Mesenchymal stem cell (in vitro differentiated cells and primary cell): ENCODE measurements at regions not wholly inside any gene's neighbourhood (a gene's known extent, or its start where the extent isn't known, plus 50 kb on each side); places are given as distances from the start of the nearest gene placed in this dataset.
A peak's percentile ranks its signal among the peaks of the same experiment; 100 is the strongest.

Experiments used
- DNase-seq: peaks from one replicate; pipeline ENCODE4 v3.0.0-alpha.2; 2013
- H2AFZ ChIP-seq: one replicate; pipeline ENCODE4 v1.6.1; 2013; ENCODE audit warnings: low read depth, mild to moderate bottlenecking, control low read depth, inconsistent platforms, low read length, moderate library complexity
- H2AK5ac ChIP-seq: 2 replicates; pipeline ENCODE4 v1.6.1; 2013; ENCODE audit warnings: low read length, moderate library complexity, mild to moderate bottlenecking, inconsistent platforms; ENCODE audit not compliant: severe bottlenecking
- H2BK120ac ChIP-seq: one replicate; pipeline ENCODE4 v1.6.1; 2013; ENCODE audit warnings: low read depth, mild to moderate bottlenecking, inconsistent platforms, low read length, moderate library complexity
- H2BK12ac ChIP-seq, 2 experiments: one replicate each; pipeline ENCODE4 v1.6.1; 2013; ENCODE audit warnings: inconsistent platforms in 2 of 2, low read length in 2 of 2, mild to moderate bottlenecking in 2 of 2, moderate library complexity in 2 of 2, control low read depth in 1 of 2
- H2BK15ac ChIP-seq: one replicate; pipeline ENCODE4 v1.6.1; 2013; ENCODE audit warnings: mild to moderate bottlenecking, low read depth, inconsistent platforms; ENCODE audit not compliant: poor library complexity, severe bottlenecking
- H2BK5ac ChIP-seq: 2 replicates; pipeline ENCODE4 v1.6.1; 2013; ENCODE audit warnings: low read depth, mild to moderate bottlenecking, low read length, control low read depth, inconsistent platforms; ENCODE audit not compliant: poor library complexity, severe bottlenecking
- H3K14ac ChIP-seq, 2 experiments: one replicate each; pipeline ENCODE4 v1.6.1; 2013; ENCODE audit warnings: inconsistent platforms in 2 of 2, low read length in 2 of 2, control low read depth in 1 of 2, mild to moderate bottlenecking in 1 of 2, moderate library complexity in 1 of 2
- H3K18ac ChIP-seq, 2 experiments: one replicate each; pipeline ENCODE4 v1.6.1; 2013; ENCODE audit warnings: inconsistent platforms in 2 of 2, low read length in 2 of 2, control low read depth in 1 of 2, low read depth in 1 of 2, mild to moderate bottlenecking in 1 of 2
- H3K23ac ChIP-seq, 2 experiments: one replicate each; pipeline ENCODE4 v1.6.1; 2013; ENCODE audit warnings: inconsistent platforms in 2 of 2, low read length in 2 of 2, mild to moderate bottlenecking in 2 of 2, moderate library complexity in 2 of 2, control low read depth in 1 of 2
- H3K27ac ChIP-seq: 2 replicates; pipeline ENCODE4 v1.5.1; 2013; ENCODE audit warnings: mild to moderate bottlenecking, moderate library complexity, low read length, control low read depth, inconsistent platforms; ENCODE audit not compliant: poor library complexity, severe bottlenecking
- H3K27me3 ChIP-seq, 2 experiments: 2 replicates each; pipeline versions ENCODE4 v1.6.1 to v1.7.0; 2013; ENCODE audit warnings: low read length in 2 of 2, mild to moderate bottlenecking in 2 of 2, moderate library complexity in 2 of 2, control low read depth in 1 of 2, inconsistent platforms in 1 of 2; ENCODE audit not compliant: control insufficient read depth in 1 of 2, insufficient read depth in 1 of 2
- H3K36me3 ChIP-seq, 2 experiments: 2 replicates each; pipeline versions ENCODE4 v1.6.1 to v1.7.0; 2013; ENCODE audit warnings: low read length in 2 of 2, control low read depth in 1 of 2, inconsistent platforms in 1 of 2, low read depth in 1 of 2, mild to moderate bottlenecking in 1 of 2; ENCODE audit not compliant: insufficient read depth in 2 of 2, control insufficient read depth in 1 of 2
- H3K4ac ChIP-seq, 2 experiments: one replicate each; pipeline ENCODE4 v1.6.1; 2013; ENCODE audit warnings: inconsistent platforms in 2 of 2, low read length in 2 of 2, mild to moderate bottlenecking in 2 of 2, moderate library complexity in 2 of 2, control low read depth in 1 of 2, low read depth in 1 of 2
- H3K4me1 ChIP-seq: 2 replicates; pipeline ENCODE4 v1.6.1; 2013; ENCODE audit warnings: low read depth, low read length, control low read depth; ENCODE audit not compliant: control insufficient read depth, insufficient read depth
- H3K4me2 ChIP-seq: 2 replicates; pipeline ENCODE4 v1.6.1; 2013; ENCODE audit warnings: low read length, mild to moderate bottlenecking, inconsistent platforms; ENCODE audit not compliant: poor library complexity, severe bottlenecking
- H3K4me3 ChIP-seq, 2 experiments: 2 replicates each; pipeline versions ENCODE4 v1.5.1 to v1.7.0; 2013; ENCODE audit warnings: low read length in 2 of 2, mild to moderate bottlenecking in 2 of 2, control low read depth in 1 of 2, low read depth in 1 of 2; ENCODE audit not compliant: insufficient read depth in 1 of 2
- H3K79me1 ChIP-seq: replicated peaks from 2 replicates; pipeline ENCODE4 v1.6.1; 2013; ENCODE audit warnings: mild to moderate bottlenecking, control low read depth, low read length, inconsistent platforms; ENCODE audit not compliant: poor library complexity, severe bottlenecking
- H3K9ac ChIP-seq: 2 replicates; pipeline ENCODE4 v1.7.0; 2013; ENCODE audit warnings: mild to moderate bottlenecking, low read length, moderate library complexity
- H3K9me3 ChIP-seq: 2 replicates; pipeline ENCODE4 v1.7.0; 2013; ENCODE audit warnings: mild to moderate bottlenecking, low read length; ENCODE audit not compliant: control insufficient read depth
- H4K8ac ChIP-seq: one replicate; pipeline ENCODE4 v1.6.1; 2013; ENCODE audit warnings: inconsistent platforms, mild to moderate bottlenecking, low read length, moderate library complexity
- H4K91ac ChIP-seq: one replicate; pipeline ENCODE4 v1.6.1; 2013; ENCODE audit warnings: mild to moderate bottlenecking, low read length, inconsistent platforms
- WGBS: methylation state at CpG from one replicate; pipeline ENCODE4 v1.1.7; 2013; ENCODE audit warnings: mixed read lengths; 5-methylcytosine and 5-hydroxymethylcytosine counted together

- no peak overlapping the region for H2BK15ac ChIP-seq
- H3K27ac ChIP-seq, result peak overlapping the region; percentile 81
- no peaks in the 10 kb centered on the region for H3K27me3 ChIP-seq
- no peaks in the 10 kb centered on the region for H3K79me1 ChIP-seq
- H3K18ac ChIP-seq, result no peak overlapping the region
- DNase-seq, result no peak
- H3K23ac ChIP-seq, result no peak overlapping the region
- no peak overlapping the region for H2BK5ac ChIP-seq
- H3K36me3 ChIP-seq, result no peaks in the 10 kb centered on the region
- H3K14ac ChIP-seq, result no peak overlapping the region
- no peak overlapping the region for H4K8ac ChIP-seq
- H2BK12ac ChIP-seq, result no peak overlapping the region
- no peak overlapping the region for H2AK5ac ChIP-seq
- no peak overlapping the region for H3K4ac ChIP-seq
- no peak overlapping the region for H3K9ac ChIP-seq
- H3K4me2 ChIP-seq, result no peak overlapping the region
- H4K91ac ChIP-seq, result no peak overlapping the region
- H3K4me3 ChIP-seq, result no peak overlapping the region
- no peak overlapping the region for H2BK120ac ChIP-seq
- peaks cover 2% of the 10 kb centered on the region for H3K4me1 ChIP-seq
- no peak overlapping the region for H2AFZ ChIP-seq
- no peaks in the 10 kb centered on the region for H3K9me3 ChIP-seq
- WGBS, result 100% methylated on average over 1 of the region's 1 CpG
Measured at GRCh38 chr13:103976371-103976770, 910.2 kb upstream of the SLC10A2 start.

DNA sequence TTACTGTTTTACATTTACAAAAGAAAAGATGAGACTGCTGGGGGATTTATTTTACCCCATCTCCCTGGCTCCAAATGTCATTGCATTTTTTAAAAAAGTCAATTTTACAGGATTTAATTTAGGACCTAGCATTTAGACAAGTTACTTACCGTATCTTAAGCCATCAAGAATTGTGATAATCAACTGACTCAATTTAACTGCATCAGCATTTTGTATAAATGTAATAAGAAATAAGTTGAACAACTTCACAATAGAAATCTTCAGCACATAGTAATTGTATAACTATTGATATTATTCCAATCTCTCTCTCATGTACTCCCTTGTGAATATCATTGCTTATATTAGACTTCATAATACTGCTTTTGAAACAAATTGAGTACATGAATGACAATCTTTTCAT lies 907.5 kb upstream of the SLC10A2 start:
- H4K91ac ChIP-seq, result no peak overlapping the region
- no peak for DNase-seq
- H3K4me3 ChIP-seq, result no peak overlapping the region
- no peak overlapping the region for H2BK120ac ChIP-seq
- H3K9me3 ChIP-seq, result no peaks in the 10 kb centered on the region
- H3K9ac ChIP-seq, result no peak overlapping the region
- H3K23ac ChIP-seq, result no peak overlapping the region
- H3K79me1 ChIP-seq, result no peaks in the 10 kb centered on the region
- no peak overlapping the region for H2BK5ac ChIP-seq
- H2AFZ ChIP-seq, result no peak overlapping the region
- WGBS, result no CpG with 5 or more reads among the region's 1 CpG
- H3K4ac ChIP-seq, result no peak overlapping the region
- no peak overlapping the region for H3K14ac ChIP-seq
- H4K8ac ChIP-seq, result no peak overlapping the region
- no peaks in the 10 kb centered on the region for H3K27me3 ChIP-seq
- no peak overlapping the region for H3K18ac ChIP-seq
- no peaks in the 10 kb centered on the region for H3K36me3 ChIP-seq
- H2AK5ac ChIP-seq, result no peak overlapping the region
- no peak overlapping the region for H2BK12ac ChIP-seq
- no peak overlapping the region for H3K27ac ChIP-seq
- peaks cover 2% of the 10 kb centered on the region for H3K4me1 ChIP-seq
- H3K4me2 ChIP-seq, result no peak overlapping the region
- H2BK15ac ChIP-seq, result no peak overlapping the region

GRCh38 chr13:103969520-103970050 lies 903.4 kb upstream of the SLC10A2 start:
- H3K27me3 ChIP-seq, result no peaks in the 10 kb centered on the region
- H3K4me2 ChIP-seq, result no peak overlapping the region
- no peak overlapping the region for H4K91ac ChIP-seq
- H3K4ac ChIP-seq, result no peak overlapping the region
- 95% methylated on average over 2 of the region's 4 CpGs for WGBS
- no peak for DNase-seq
- no peak overlapping the region for H2BK15ac ChIP-seq
- H3K79me1 ChIP-seq, result no peaks in the 10 kb centered on the region
- H2AK5ac ChIP-seq, result no peak overlapping the region
- H2BK5ac ChIP-seq, result no peak overlapping the region
- H2BK120ac ChIP-seq, result no peak overlapping the region
- no peaks in the 10 kb centered on the region for H3K9me3 ChIP-seq
- no peak overlapping the region for H2BK12ac ChIP-seq
- H3K9ac ChIP-seq, result no peak overlapping the region
- H3K4me1 ChIP-seq, result no peaks in the 10 kb centered on the region
- H4K8ac ChIP-seq, result no peak overlapping the region
- H3K23ac ChIP-seq, result no peak overlapping the region
- H3K14ac ChIP-seq, result no peak overlapping the region
- no peak overlapping the region for H3K18ac ChIP-seq
- H3K36me3 ChIP-seq, result no peaks in the 10 kb centered on the region
- H3K4me3 ChIP-seq, result no peak overlapping the region
- no peak overlapping the region for H2AFZ ChIP-seq
- H3K27ac ChIP-seq, result no peak overlapping the region

DNA sequence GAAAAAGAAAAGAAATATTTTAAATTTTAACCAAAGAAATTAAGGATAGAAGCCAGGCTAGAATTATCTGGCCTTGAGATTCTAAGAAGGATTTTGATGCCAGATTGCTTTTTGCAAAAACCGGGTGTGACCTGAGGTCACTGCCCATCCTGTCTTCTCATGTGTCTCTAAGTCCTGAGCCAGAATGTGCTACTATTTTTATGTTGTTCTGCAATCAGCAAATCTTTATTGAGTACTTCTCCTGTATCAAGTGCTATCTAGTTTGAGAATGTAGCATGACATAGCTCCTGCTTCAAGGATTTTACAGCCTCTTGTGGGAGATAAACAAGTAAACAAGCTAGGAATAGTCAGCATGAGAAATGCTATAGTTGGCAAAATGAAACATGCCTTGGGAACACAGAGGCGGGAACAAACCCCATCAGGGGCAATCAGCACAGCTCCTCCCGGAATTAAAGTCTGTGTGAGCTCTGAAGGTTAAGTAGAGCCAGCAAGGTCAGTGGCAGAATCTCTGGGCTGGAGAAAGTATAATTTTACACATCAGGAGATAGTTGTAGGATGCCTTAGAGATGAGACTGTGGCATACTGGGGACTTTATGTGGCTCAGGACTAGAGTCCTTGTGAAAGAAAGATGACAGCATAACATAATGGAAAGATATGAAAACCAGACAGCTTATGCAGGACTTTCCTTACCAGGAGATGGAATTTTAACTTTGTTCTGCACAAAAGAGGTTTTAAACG lies 899.5 kb upstream of the SLC10A2 start:
- no peak overlapping the region for H2BK15ac ChIP-seq
- no peak overlapping the region for H3K9ac ChIP-seq
- H3K79me1 ChIP-seq, result no peaks in the 10 kb centered on the region
- H3K4me3 ChIP-seq, result no peak overlapping the region
- H3K4me2 ChIP-seq, result no peak overlapping the region
- no peak overlapping the region for H3K4ac ChIP-seq
- H3K18ac ChIP-seq, result no peak overlapping the region
- H3K9me3 ChIP-seq, result no peaks in the 10 kb centered on the region
- no peak overlapping the region for H2AK5ac ChIP-seq
- no peaks in the 10 kb centered on the region for H3K36me3 ChIP-seq
- no peak overlapping the region for H4K8ac ChIP-seq
- 38% methylated on average over 4 of the region's 4 CpGs for WGBS
- DNase-seq, result peak; percentile 45
- H2BK120ac ChIP-seq, result no peak overlapping the region
- no peak overlapping the region for H4K91ac ChIP-seq
- no peak overlapping the region for H2BK5ac ChIP-seq
- H3K23ac ChIP-seq, result no peak overlapping the region
- no peaks in the 10 kb centered on the region for H3K27me3 ChIP-seq
- no peaks in the 10 kb centered on the region for H3K4me1 ChIP-seq
- H2BK12ac ChIP-seq, result no peak overlapping the region
- H3K14ac ChIP-seq, result no peak overlapping the region
- no peak overlapping the region for H2AFZ ChIP-seq
- H3K27ac ChIP-seq, result no peak overlapping the region
